ENCODE measurements at regions not wholly inside any gene's neighbourhood (a gene's known extent, or its start where the extent isn't known, plus 50 kb on each side); places are given as distances from the start of the nearest gene placed in this dataset.
"Not testable (repeated sequence)": the region's sequence is repeated elsewhere in the genome, so short reads cannot be mapped to it uniquely, and the experiment has no call there.

GRCh38 chr16:58862334-58863021, 128.4 kb upstream of the GOT2 start:
- DNase-seq: peak; percentile 76

DNA sequence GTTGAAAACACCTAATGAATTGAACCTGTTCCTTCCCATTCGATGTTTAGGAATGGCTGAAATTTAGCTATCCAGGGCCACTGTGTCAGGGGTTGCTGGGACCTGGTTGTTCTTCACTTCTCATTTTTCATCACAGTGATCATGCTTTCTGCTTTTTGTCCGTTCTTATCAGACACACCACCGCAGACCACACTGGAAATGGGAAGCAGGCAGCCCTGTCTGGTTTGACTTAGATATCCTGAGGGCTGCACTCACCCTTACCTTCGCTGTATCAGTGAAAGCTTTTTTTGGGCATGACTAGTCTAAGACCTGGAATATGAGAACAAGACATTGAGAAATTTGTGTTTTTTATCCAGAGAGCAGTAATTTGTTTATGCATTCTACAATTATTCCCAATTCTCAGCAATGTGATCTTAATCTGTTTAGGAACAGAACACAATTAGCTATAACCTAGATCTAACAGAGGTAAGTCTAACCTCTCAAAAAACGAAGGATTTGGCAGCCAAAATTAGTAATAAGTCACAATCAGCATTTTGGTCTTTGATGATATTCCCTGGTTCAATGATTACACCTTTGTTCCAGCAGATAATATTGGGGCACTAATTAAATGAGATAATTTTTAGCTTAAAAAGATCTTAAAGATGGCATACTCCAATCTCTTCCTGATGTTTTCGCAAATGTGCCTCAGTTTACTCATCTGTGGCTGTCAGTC, 126.0 kb upstream of the GOT2 start:
- no peak for DNase-seq

DNA sequence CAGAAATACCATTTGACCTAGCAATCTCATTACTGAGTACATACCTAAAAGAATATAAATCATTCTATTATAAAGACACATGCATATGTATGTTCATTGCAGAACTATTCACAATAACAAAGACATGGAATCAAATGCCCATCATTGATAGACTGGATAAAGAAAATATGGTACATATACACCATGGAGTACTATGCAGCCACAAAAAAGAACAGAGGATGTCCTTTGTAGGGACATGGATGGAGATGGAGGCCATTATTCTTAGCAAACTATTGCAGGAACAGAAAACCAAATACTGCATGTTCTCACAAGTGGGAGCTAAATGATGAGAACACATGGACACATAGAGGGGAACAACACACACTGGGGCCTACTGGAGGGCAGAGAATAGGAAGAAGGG, 124.5 kb upstream of the GOT2 start:
- not testable (repeated sequence) for DNase-seq

- DNase-seq: no peak
These were observed 121.3 kb upstream of the GOT2 start for GRCh38 chr16:58855291-58855863.

DNA sequence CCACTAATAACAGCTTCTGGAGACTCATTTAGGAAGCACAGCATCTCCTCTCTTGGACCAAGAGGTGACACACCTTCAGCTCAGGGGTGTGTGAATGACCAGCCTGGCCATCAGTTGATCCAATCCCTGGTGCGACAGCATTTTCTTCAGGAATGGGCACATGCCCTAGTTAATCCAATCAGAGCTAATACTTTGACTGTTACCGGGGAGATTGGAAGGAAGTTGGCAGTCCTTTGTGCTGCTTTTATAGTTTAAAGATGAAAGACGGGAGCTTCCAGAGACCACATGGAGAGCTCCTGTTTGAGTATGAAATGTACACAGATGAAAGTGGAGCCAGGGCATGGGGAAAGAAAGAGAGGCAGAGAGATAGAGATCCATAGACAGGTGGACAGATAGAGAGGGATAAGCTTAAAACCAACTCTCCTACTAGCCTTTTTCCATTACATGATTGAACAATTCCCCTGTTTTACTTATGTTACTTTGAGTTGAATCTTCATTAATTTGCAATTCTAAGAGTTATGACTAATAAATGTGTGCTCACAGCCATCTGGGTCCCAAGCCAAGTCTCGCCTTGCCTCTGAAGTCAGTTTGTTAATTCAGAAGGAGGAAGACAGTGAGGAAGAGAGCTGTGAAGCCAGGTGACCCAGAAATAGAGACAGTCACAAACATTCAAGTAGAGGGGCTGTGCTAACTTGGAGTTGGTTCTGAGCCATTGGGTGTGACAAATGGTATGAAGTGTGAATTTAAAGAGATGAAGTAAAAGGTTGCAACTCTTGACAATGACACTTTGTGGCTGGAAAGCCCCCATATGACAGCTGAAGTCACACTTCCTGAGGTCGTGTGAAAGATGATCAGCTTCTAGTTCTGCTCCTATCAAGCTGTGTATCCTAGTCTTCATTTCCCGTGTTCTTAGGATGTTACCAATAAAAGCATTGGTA, 120.0 kb upstream of the GOT2 start:
- no peak for DNase-seq

GRCh38 chr16:58850678-58851020, 116.5 kb upstream of the GOT2 start:
- no peak for DNase-seq

GRCh38 chr16:58850019-58850677, 116.0 kb upstream of the GOT2 start:
- DNase-seq: no peak

DNA sequence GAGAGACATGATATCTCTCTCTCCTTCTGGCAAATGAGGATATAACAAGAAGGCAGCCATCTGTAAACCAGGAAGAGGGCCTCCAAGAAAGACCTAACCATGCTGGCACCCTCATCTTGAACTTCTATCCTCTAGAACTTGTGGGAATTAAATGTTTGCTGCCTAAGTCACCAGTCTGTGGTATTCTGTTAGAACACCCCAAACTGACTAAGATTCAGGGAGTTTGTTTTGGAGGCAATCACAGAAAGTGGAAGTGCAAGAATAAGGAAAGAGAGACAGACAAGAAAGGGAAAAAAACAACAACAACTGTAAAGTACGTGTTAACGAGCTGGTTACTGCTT, 114.5 kb upstream of the GOT2 start:
- DNase-seq: no peak

- no peak for DNase-seq
These were observed 114.0 kb upstream of the GOT2 start for GRCh38 chr16:58847902-58848661.

GRCh38 chr16:58846226-58846625, 112.1 kb upstream of the GOT2 start:
- not testable (repeated sequence) for DNase-seq

DNA sequence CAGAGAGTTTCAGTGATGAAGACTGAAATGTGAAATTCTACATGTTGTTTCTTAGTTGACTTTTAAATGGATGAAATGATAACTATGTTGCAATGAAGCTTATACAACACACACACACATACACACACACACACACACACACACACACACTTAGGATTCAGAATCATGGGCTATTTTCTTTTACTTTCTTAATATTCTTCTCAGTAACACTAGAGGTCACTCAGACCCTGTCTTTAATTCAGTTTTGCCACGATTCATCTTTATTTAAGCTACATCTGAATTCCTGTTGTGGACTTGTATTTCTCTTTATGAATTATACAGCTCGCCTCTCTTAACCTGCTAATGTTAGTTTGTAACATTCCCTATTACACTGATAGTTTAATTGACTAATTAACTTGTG, 109.6 kb upstream of the GOT2 start:
- DNase-seq: peak; percentile 2

- no peak for DNase-seq
These were observed 108.6 kb upstream of the GOT2 start for GRCh38 chr16:58842746-58843145.

- no peak for DNase-seq
These were observed 108.0 kb upstream of the GOT2 start for GRCh38 chr16:58842156-58842555.

DNA sequence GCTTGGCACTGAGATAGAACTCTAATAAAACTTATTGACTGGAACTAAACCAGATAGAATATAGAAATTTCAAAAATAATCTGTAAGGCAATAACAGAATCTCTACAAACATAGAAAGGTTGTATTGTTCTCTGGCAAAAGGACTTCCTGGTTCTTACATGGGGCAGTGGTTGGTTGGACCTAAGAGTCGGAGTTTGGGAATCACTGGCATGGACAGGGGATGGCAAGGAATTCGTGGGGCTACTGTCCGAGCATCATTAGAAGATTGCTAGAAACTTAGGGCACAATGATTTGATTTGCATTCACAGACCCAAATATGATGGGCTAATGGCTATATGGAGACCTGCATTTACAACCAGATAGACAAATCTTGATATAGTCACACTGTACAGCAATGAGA, 103.8 kb upstream of the GOT2 start:
- DNase-seq: no peak

DNA sequence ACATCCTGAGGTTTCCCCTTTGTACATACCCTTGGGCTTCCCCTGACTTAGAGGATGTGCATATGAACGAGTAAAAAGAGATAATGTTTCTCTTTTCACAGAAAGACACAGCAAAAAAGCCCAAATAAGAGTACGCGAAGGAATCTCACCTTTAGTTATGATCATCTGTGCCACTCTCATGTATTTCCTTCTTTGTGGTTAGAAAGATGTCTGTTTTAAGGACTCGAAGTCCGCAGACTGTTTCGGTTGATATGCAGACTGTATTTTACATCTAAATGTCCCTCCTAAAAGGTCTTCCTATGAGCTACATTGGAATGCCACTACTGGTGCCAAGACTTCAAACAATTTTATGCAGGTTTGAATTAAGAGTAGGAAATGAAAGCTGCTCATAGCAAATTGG, 102.3 kb upstream of the GOT2 start:
- DNase-seq: no peak

- DNase-seq: no peak
These were observed 98.3 kb upstream of the GOT2 start for GRCh38 chr16:58832386-58832895.

DNA sequence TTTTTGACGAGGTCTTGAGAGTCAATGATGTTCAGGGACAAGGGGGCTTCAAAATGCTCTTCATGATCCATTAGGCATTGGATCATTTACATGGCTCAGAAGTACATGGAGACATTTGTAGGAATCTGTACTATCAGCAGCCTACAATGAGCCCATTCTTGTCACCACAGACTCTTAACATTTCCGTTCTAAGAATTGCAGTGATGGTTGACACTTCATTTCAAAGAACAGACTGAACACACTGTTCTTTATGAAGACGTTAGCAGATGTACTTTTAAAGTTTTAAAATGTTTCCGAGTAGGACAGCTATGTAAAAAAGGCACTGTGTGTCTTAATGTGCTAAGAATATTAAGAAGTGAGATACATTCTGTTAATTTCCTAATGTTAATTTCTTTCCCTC, 97.3 kb upstream of the GOT2 start:
- no peak for DNase-seq

DNA sequence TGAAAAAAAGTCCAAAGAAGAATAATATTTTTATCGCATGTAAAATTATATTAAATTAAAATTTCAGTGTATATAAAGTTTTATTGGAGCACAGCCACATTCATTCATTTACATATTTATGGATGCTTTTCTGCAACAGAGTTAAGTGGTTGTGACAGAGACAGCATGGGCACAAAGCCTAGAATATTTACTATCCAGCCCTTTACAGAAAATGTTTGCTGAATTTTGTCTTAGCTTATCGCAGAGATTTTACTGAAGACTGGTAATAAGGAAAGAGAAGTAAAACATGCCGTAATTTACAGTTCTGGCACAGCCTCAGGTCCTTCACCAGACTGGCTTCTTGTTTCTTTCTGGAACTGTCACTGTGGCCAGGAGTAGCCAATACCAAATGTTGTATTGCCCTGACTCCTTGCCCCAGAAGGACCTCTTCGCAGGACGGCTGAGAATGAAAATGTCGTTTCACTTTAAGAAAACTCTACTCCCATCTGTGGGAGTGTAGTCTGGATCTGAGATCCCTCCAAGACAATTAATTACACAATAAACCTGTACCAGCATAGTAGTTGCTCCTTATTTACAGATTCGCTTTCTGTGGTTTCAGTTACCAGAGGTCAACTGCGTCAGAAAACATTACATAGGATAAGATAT, 94.9 kb upstream of the GOT2 start:
- no peak for DNase-seq

DNA sequence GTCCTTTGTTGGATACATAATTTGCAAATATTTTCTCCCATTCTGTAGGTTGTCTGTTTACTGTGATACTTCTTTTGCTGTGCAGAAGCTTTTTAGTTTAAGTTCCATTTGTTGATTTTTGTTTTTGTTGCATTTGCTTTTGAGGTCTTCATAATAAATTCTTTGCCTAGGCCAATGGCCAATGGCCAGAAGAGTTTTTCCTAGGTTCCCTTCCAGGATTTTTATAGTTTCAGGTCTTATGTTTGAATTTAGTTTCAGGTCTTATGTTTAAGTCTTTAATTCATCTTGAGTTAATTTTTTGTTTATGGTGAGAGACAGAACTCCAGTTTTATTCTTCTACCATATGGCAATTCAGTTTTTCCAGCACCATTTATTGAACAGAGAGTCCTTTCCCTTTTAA, 90.1 kb upstream of the GOT2 start:
- no peak for DNase-seq

- no peak for DNase-seq
These were observed 87.8 kb upstream of the GOT2 start for GRCh38 chr16:58821886-58822285.

- no peak for DNase-seq
These were observed 86.3 kb upstream of the GOT2 start for GRCh38 chr16:58820411-58820810.
